ENCODE measurements at regions not wholly inside any gene's neighbourhood (a gene's known extent, or its start where the extent isn't known, plus 50 kb on each side); places are given as distances from the start of the nearest gene placed in this dataset.
"Not testable (repeated sequence)": the region's sequence is repeated elsewhere in the genome, so short reads cannot be mapped to it uniquely, and the experiment has no call there.

GRCh38 chr2:145524303-145524702 is 1004.4 kb upstream of the ZEB2 start:
- no peaks in the 10 kb centered on the region for H3K9me2 ChIP-seq (ENCODE audit: insufficient read depth)
- no peaks in the 10 kb centered on the region for H3K36me3 ChIP-seq (ENCODE audit: control insufficient read depth in 1 of 2, insufficient read depth in 2 of 2, low read length in 2 of 2)
- H3K79me2 ChIP-seq (ENCODE audit: insufficient read depth, low read length) = no peaks in the 10 kb centered on the region
- H3K4me2 ChIP-seq (ENCODE audit: low read length) = no peak overlapping the region
- no peak overlapping the region for H3K9ac ChIP-seq (ENCODE audit: low read length)
- POLR2A ChIA-PET = no interaction called here
- no peak for TF ChIP-seq EZH2 (IDR thresholded peaks at IDR 0.05)
- RAD21 ChIA-PET (ENCODE audit: low non-redundant PET in 1 of 2, low total read pairs in 2 of 2, uncharacterized antibody in 2 of 2, unreplicated experiment in 2 of 2) = no interaction called here
- no peaks in the 10 kb centered on the region for H3K4me1 ChIP-seq (ENCODE audit: control insufficient read depth in 1 of 2, insufficient read depth in 2 of 2, low read length in 2 of 2)
- ATAC-seq = no peak
- H3K4me3 ChIP-seq (replicated peaks in 1 of 2; ENCODE audit: low read depth in 1 of 2, low read length in 2 of 2) = no peak overlapping the region
- H4K20me1 ChIP-seq (ENCODE audit: insufficient read depth) = no peaks in the 10 kb centered on the region
- DNase-seq (ENCODE audit: low read depth, low spot score) = no peak
- H3K9me3 ChIP-seq (ENCODE audit: control insufficient read depth in 1 of 2, insufficient read depth in 1 of 2, low read depth in 1 of 2, low read length in 2 of 2) = no peaks in the 10 kb centered on the region
- H3K27ac ChIP-seq (ENCODE audit: low read depth, low read length) = no peak overlapping the region
- no peaks in the 10 kb centered on the region for H3K27me3 ChIP-seq (ENCODE audit: insufficient read depth, low read length)
- intact Hi-C loops (cut with micrococcal nuclease) = no loop called here
- CTCF ChIA-PET = no interaction called here
- no peak overlapping the region for H2AFZ ChIP-seq (ENCODE audit: low read depth, low read length, poor library complexity, severe bottlenecking)
- BruUV-seq (replicated peaks) = no TSS peak

GRCh38 chr2:145519254-145519653 is 999.3 kb upstream of the ZEB2 start:
- H4K20me1 ChIP-seq (ENCODE audit: insufficient read depth); H3K4me2 ChIP-seq (ENCODE audit: low read length); BruUV-seq (replicated peaks); H3K4me1 ChIP-seq (ENCODE audit: control insufficient read depth in 1 of 2, insufficient read depth in 2 of 2, low read length in 2 of 2); H3K27me3 ChIP-seq (ENCODE audit: insufficient read depth, low read length); CTCF ChIA-PET; H3K9ac ChIP-seq (ENCODE audit: low read length); POLR2A ChIA-PET; H3K27ac ChIP-seq (ENCODE audit: low read depth, low read length); H3K79me2 ChIP-seq (ENCODE audit: insufficient read depth, low read length); H2AFZ ChIP-seq (ENCODE audit: low read depth, low read length, poor library complexity, severe bottlenecking); H3K36me3 ChIP-seq (ENCODE audit: control insufficient read depth in 1 of 2, insufficient read depth in 2 of 2, low read length in 2 of 2); ATAC-seq; intact Hi-C loops (cut with micrococcal nuclease); H3K4me3 ChIP-seq (replicated peaks in 1 of 2; ENCODE audit: low read depth in 1 of 2, low read length in 2 of 2); H3K9me2 ChIP-seq (ENCODE audit: insufficient read depth); H3K9me3 ChIP-seq (ENCODE audit: control insufficient read depth in 1 of 2, insufficient read depth in 1 of 2, low read depth in 1 of 2, low read length in 2 of 2); RAD21 ChIA-PET (ENCODE audit: low non-redundant PET in 1 of 2, low total read pairs in 2 of 2, uncharacterized antibody in 2 of 2, unreplicated experiment in 2 of 2); DNase-seq (ENCODE audit: low read depth, low spot score): not testable (repeated sequence)

GRCh38 chr2:145511946-145512345 is 992.0 kb upstream of the ZEB2 start:
- H3K9ac ChIP-seq (ENCODE audit: low read length) = no peak overlapping the region
- H2AFZ ChIP-seq (ENCODE audit: low read depth, low read length, poor library complexity, severe bottlenecking) = no peak overlapping the region
- H3K4me2 ChIP-seq (ENCODE audit: low read length) = no peak overlapping the region
- no peaks in the 10 kb centered on the region for H4K20me1 ChIP-seq (ENCODE audit: insufficient read depth)
- H3K9me3 ChIP-seq (ENCODE audit: control insufficient read depth in 1 of 2, insufficient read depth in 1 of 2, low read depth in 1 of 2, low read length in 2 of 2) = no peaks in the 10 kb centered on the region
- H3K27me3 ChIP-seq (ENCODE audit: insufficient read depth, low read length) = no peaks in the 10 kb centered on the region
- POLR2A ChIA-PET = no interaction called here
- DNase-seq (ENCODE audit: low read depth, low spot score) (no peak), ATAC-seq (no peak)
- intact Hi-C loops (cut with micrococcal nuclease) = no loop called here
- H3K27ac ChIP-seq (ENCODE audit: low read depth, low read length) = no peak overlapping the region
- RAD21 ChIA-PET (ENCODE audit: low non-redundant PET in 1 of 2, low total read pairs in 2 of 2, uncharacterized antibody in 2 of 2, unreplicated experiment in 2 of 2) = no interaction called here
- BruUV-seq (replicated peaks) = no TSS peak
- H3K36me3 ChIP-seq (ENCODE audit: control insufficient read depth in 1 of 2, insufficient read depth in 2 of 2, low read length in 2 of 2) = no peaks in the 10 kb centered on the region
- no peaks in the 10 kb centered on the region for H3K9me2 ChIP-seq (ENCODE audit: insufficient read depth)
- no peaks in the 10 kb centered on the region for H3K79me2 ChIP-seq (ENCODE audit: insufficient read depth, low read length)
- no peak overlapping the region for H3K4me3 ChIP-seq (replicated peaks in 1 of 2; ENCODE audit: low read depth in 1 of 2, low read length in 2 of 2)
- CTCF ChIA-PET = no interaction called here
- no peaks in the 10 kb centered on the region for H3K4me1 ChIP-seq (ENCODE audit: control insufficient read depth in 1 of 2, insufficient read depth in 2 of 2, low read length in 2 of 2)
- no peak for TF ChIP-seq ZBTB33 (IDR thresholded peaks at IDR 0.05; ENCODE audit: extremely low read depth, insufficient replicate concordance, low read length)
- TF ChIP-seq EGR1 (IDR thresholded peaks at IDR 0.05; ENCODE audit: low read depth) = no peak
- no peak for TF ChIP-seq POLR2AphosphoS5 (IDR thresholded peaks at IDR 0.05; ENCODE audit: low read depth, low read length)
- TF ChIP-seq SIN3A (IDR thresholded peaks at IDR 0.05; ENCODE audit: low read depth) = no peak
- no peak for TF ChIP-seq POLR2A (IDR thresholded peaks at IDR 0.05; ENCODE audit: borderline replicate concordance, extremely low read depth, insufficient read depth, insufficient read length)
- no peak for TF ChIP-seq ZNF274 (IDR thresholded peaks at IDR 0.05; ENCODE audit: low read depth, low read length)
- TF ChIP-seq ATF3 (IDR thresholded peaks at IDR 0.05) = no peak
- no peak for TF ChIP-seq EZH2 (IDR thresholded peaks at IDR 0.05)
- no peak for TF ChIP-seq REST (IDR thresholded peaks at IDR 0.05; ENCODE audit: low read depth)
